Ovary (tissue), 3 donors: ENCODE measurements at regions not wholly inside any gene's neighbourhood (a gene's known extent, or its start where the extent isn't known, plus 50 kb on each side); places are given as distances from the start of the nearest gene placed in this dataset.

ENCODE experiments used
- CTCF ChIP-seq, 3 donors: fragments of 450-650 bp in 2 of 3; fragments of 200-600 bp in 1 of 3; IDR thresholded peaks; one replicate each; pipeline versions ENCODE4 v1.5.1 to v1.8.0; 2016 to 2022; ENCODE audit warnings: antibody characterized with exemption in 3 of 3, mild to moderate bottlenecking in 1 of 3
- POLR2A ChIP-seq: fragments of 450-650 bp; IDR thresholded peaks from one replicate; pipeline ENCODE4 v1.6.1; 2017; ENCODE audit warnings: antibody characterized with exemption, mild to moderate bottlenecking, moderate library complexity
- donor health status: DM: no; HTN: no; CAD: no.

GRCh38 chr7:118449797-118450567, 225.5 kb downstream of the ANKRD7 start:
- TF ChIP-seq CTCF (IDR thresholded peaks at IDR 0.05) (no peak), POLR2A (no peak)
